T-helper 1 cell treated with Interleukin-12 subunit alpha and Interleukin-12 subunit beta and Interleukin-4 antibody, amounts not matched to agents 30 μg/mL and 1 μg/mL, for 36 hours (primary cell): ENCODE measurements at regions not wholly inside any gene's neighbourhood (a gene's known extent, or its start where the extent isn't known, plus 50 kb on each side); places are given as distances from the start of the nearest gene placed in this dataset.

Experiments
- H3K27ac Mint-ChIP-seq: one replicate; pipeline ENCODE4 v1.8.0; 2021; ENCODE audit warnings: mild to moderate bottlenecking, mixed read lengths
- H3K27me3 Mint-ChIP-seq: one replicate; pipeline ENCODE4 v1.8.0; 2021; ENCODE audit warnings: low read depth, mixed read lengths
- H3K36me3 Mint-ChIP-seq: one replicate; pipeline ENCODE4 v1.8.0; 2021; ENCODE audit warnings: low read depth, mixed read lengths
- H3K4me1 Mint-ChIP-seq: one replicate; pipeline ENCODE4 v1.8.0; 2021; ENCODE audit warnings: low read depth, mixed read lengths
- H3K4me3 Mint-ChIP-seq: one replicate; pipeline ENCODE4 v1.8.0; 2021; ENCODE audit warnings: mild to moderate bottlenecking, moderate library complexity, mixed read lengths
- H3K9me3 Mint-ChIP-seq: one replicate; pipeline ENCODE4 v1.8.0; 2021; ENCODE audit warnings: mixed read lengths

DNA sequence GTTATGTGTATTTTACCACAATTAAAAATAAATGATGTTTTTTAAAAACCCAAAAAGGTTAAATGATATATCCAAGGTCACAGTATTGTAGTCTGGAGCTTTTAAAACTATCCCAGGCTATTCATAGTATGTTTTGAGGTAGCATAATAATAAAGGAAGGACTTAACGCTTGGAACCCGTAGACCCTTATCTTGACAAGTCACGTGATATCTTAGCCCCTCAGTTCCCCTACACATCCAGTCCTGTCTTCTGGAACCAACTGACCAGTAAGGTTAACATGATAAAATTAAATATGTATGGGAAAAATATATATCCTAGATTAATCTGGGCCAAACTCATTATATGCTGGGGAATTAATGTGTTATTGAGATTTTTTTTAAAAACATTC is 142.2 kb downstream of the RXFP2 start:
- H3K36me3 Mint-ChIP-seq = no peaks in the 10 kb centered on the region
- no peaks in the 10 kb centered on the region for H3K9me3 Mint-ChIP-seq
- H3K4me1 Mint-ChIP-seq = peaks cover 4% of the 10 kb centered on the region
- peaks cover 18% of the 10 kb centered on the region for H3K27me3 Mint-ChIP-seq
- H3K27ac Mint-ChIP-seq = no peak overlapping the region
- H3K4me3 Mint-ChIP-seq = no peak overlapping the region

DNA sequence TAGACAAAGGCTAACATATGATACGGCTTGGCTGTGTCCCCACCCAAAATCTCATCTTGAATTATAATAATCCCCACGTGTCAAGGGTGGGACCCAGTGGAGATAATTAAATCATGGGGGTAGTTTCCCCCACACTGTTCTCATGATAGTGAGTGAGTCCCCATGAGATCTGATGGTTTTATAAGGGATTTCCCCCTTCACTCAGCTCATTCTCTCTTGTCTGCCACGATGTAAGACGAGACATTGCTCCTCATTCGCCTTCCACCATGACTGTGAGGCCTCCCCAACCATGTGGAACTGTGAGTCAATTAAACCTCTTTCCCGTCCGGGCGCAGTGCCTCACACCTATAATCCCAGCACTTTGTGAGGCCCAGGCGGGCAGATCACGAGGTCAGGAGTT is 143.5 kb downstream of the RXFP2 start:
- H3K27ac Mint-ChIP-seq = no peak overlapping the region
- no peaks in the 10 kb centered on the region for H3K4me1 Mint-ChIP-seq

GRCh38 chr13:31884556-31884955 is 145.2 kb downstream of the RXFP2 start:
- Mint-ChIP-seq H3K36me3 (no peaks in the 10 kb centered on the region), H3K27ac (no peak overlapping the region), H3K27me3 (peaks cover 18% of the 10 kb centered on the region), H3K4me1 (no peaks in the 10 kb centered on the region), H3K9me3 (no peaks in the 10 kb centered on the region), H3K4me3 (no peak overlapping the region)

More for the DNA sequence above, 143.5 kb downstream of the RXFP2 start:
- Mint-ChIP-seq H3K9me3 (no peaks in the 10 kb centered on the region), H3K36me3 (no peaks in the 10 kb centered on the region), H3K4me3 (no peak overlapping the region), H3K27me3 (peaks cover 18% of the 10 kb centered on the region)

DNA sequence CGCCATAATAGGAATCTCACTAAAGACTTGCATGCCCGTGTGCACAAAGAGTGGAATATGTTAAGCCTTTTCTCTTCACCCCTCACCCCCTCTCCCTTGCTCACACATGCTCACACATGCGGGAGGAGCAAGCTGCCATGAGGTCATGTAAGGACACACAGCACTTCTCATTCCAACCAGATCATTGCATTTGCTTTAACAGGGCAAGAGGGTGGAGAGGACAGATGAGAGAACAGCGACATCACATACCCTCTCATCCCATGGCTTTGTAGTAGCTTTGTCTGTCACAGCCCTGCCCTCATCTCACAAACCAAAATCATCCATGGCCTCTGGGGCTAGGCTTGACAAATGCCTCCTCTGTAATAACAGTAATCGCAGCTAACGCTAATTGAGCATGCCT is 145.6 kb upstream of the FRY start:
- H3K27me3 Mint-ChIP-seq = peaks cover 11% of the 10 kb centered on the region
- no peaks in the 10 kb centered on the region for H3K36me3 Mint-ChIP-seq
- H3K4me3 Mint-ChIP-seq = no peak overlapping the region
- H3K4me1 Mint-ChIP-seq = no peaks in the 10 kb centered on the region
- H3K27ac Mint-ChIP-seq = no peak overlapping the region
- H3K9me3 Mint-ChIP-seq = no peaks in the 10 kb centered on the region

DNA sequence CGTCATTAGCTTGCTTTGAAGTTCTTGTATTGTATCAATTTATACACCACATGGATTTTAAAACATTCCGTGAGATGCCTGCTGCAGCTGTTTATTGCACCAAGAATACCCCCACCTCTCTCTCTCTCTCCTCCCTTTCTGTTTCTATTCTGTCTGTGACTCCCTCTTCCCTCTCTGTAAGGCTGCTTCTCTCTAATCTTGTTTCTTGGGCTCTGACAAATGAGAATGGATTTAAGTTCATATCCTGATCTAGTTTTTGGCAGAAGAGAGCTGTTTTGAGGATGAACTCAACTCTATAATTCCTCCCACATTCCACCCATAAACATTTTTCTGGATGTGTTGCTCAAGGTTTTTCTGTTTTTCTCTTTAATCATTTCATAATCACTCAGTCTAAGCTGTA is 144.3 kb upstream of the FRY start:
- no peak overlapping the region for H3K27ac Mint-ChIP-seq
- H3K36me3 Mint-ChIP-seq = no peaks in the 10 kb centered on the region
- H3K27me3 Mint-ChIP-seq = peaks cover 17% of the 10 kb centered on the region
- no peaks in the 10 kb centered on the region for H3K9me3 Mint-ChIP-seq
- H3K4me1 Mint-ChIP-seq = no peaks in the 10 kb centered on the region
- H3K4me3 Mint-ChIP-seq = no peak overlapping the region

DNA sequence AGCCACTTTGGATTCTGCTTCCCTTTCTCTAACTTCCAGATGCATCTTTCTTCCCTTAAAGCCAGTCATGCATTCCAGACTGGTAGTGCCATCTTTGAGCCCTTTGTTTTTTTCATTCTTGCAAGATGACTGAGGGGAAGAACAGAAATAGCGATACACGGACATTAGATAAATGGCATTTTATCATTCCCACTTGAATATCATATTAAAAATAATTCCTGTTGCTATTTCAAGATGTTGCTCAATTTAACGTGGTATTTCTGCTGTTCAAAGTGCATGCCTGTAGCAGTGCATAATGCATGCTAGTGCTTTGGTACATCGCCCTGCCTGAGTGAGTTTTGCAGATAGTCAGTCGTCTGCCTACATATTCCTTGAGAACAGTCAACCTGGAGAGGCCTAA is 140.6 kb upstream of the FRY start:
- H3K4me1 Mint-ChIP-seq = no peaks in the 10 kb centered on the region
- H3K9me3 Mint-ChIP-seq = no peaks in the 10 kb centered on the region
- H3K4me3 Mint-ChIP-seq = no peak overlapping the region
- peaks cover 25% of the 10 kb centered on the region for H3K27me3 Mint-ChIP-seq
- no peaks in the 10 kb centered on the region for H3K36me3 Mint-ChIP-seq
- H3K27ac Mint-ChIP-seq = no peak overlapping the region

DNA sequence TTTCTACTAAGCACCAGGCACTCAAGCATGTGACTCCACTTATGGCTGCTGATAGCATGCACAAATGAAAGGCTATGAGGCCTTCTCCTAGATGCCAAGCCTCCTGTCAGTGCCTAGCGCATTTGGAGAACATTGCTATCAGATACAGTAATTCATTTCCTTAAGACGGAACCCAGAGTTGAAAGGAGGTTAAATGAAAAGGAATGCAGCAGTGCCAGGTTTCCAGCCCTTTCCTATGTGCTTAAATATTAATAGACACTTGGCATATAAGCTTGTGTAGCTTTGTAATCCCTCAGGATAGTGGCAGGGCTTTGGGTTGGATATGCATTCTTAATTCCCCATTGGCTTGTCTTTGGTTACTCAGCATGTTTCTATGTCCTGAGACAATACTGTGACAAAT is 140.1 kb upstream of the FRY start:
- H3K9me3 Mint-ChIP-seq = no peaks in the 10 kb centered on the region
- no peak overlapping the region for H3K27ac Mint-ChIP-seq

DNA sequence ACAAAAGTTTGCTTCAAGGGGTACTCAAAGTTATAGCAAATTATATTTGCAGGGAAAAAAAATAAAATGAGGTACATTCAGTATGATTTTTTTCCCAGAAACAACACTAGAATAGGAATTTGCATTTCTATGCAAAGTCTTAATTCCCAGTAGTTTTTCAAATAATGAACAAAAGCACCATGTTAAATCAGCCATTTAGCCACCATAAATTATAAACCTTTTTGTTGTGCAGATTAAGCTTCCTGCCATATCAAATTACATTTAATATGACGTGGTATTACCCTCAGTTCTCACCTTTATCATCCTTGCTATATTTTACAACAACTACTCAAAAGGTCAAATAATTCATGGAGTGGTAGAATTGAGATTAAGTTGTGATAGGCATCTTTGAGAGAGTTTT is 136.6 kb upstream of the FRY start:
- H3K4me1 Mint-ChIP-seq = peaks cover 11% of the 10 kb centered on the region
- no peaks in the 10 kb centered on the region for H3K36me3 Mint-ChIP-seq
- H3K27me3 Mint-ChIP-seq = peaks cover 33% of the 10 kb centered on the region
- H3K4me3 Mint-ChIP-seq = no peak overlapping the region
- H3K9me3 Mint-ChIP-seq = no peaks in the 10 kb centered on the region
- no peak overlapping the region for H3K27ac Mint-ChIP-seq

More for the DNA sequence above, 140.1 kb upstream of the FRY start:
- Mint-ChIP-seq H3K4me3 (no peak overlapping the region), H3K36me3 (no peaks in the 10 kb centered on the region), H3K27me3 (peaks cover 30% of the 10 kb centered on the region), H3K4me1 (peaks cover under 1% of the 10 kb centered on the region)

- peaks cover 11% of the 10 kb centered on the region for H3K4me1 Mint-ChIP-seq
- no peak overlapping the region for H3K4me3 Mint-ChIP-seq
- H3K27ac Mint-ChIP-seq = no peak overlapping the region
- H3K27me3 Mint-ChIP-seq = peaks cover 39% of the 10 kb centered on the region
- H3K9me3 Mint-ChIP-seq = no peaks in the 10 kb centered on the region
- H3K36me3 Mint-ChIP-seq = no peaks in the 10 kb centered on the region
Measured at GRCh38 chr13:31895691-31896090, 135.9 kb upstream of the FRY start.

DNA sequence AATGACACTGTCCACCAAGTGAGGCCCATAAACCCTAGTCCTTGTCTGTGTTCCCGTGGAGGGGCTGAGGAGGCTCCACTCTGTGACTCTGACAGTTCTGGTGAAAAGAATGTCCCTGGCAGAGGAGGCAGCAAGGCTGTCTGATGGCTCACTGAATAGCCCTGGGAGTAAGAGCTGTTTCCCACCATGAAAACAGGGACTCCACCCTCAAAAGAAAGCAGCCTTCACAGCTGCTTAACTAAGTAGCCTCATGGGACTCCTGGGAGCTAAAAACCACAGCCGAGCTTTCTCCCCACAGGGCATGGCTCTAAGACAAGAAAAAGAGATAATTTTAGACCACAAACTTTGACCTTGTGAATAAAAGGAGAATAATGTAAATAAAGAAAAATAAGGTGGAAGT is 135.1 kb upstream of the FRY start:
- no peak overlapping the region for H3K4me3 Mint-ChIP-seq
- H3K9me3 Mint-ChIP-seq = no peaks in the 10 kb centered on the region
- peaks cover 44% of the 10 kb centered on the region for H3K27me3 Mint-ChIP-seq
- H3K4me1 Mint-ChIP-seq = peaks cover 16% of the 10 kb centered on the region
- peaks cover 4% of the 10 kb centered on the region for H3K36me3 Mint-ChIP-seq
- no peak overlapping the region for H3K27ac Mint-ChIP-seq

GRCh38 chr13:31898378-31899071 is 133.0 kb upstream of the FRY start:
- peaks cover 4% of the 10 kb centered on the region for H3K36me3 Mint-ChIP-seq
- H3K9me3 Mint-ChIP-seq = no peaks in the 10 kb centered on the region
- H3K27ac Mint-ChIP-seq = peak overlapping the region; percentile 10
- H3K4me3 Mint-ChIP-seq = no peak overlapping the region
- H3K27me3 Mint-ChIP-seq = peaks cover 41% of the 10 kb centered on the region
- H3K4me1 Mint-ChIP-seq = peaks cover 30% of the 10 kb centered on the region

- H3K9me3 Mint-ChIP-seq = no peaks in the 10 kb centered on the region
- no peak overlapping the region for H3K27ac Mint-ChIP-seq
- H3K4me3 Mint-ChIP-seq = no peak overlapping the region
- H3K36me3 Mint-ChIP-seq = peaks cover 4% of the 10 kb centered on the region
- peaks cover 43% of the 10 kb centered on the region for H3K4me1 Mint-ChIP-seq
- peaks cover 28% of the 10 kb centered on the region for H3K27me3 Mint-ChIP-seq
Measured at GRCh38 chr13:31901985-31902384, 129.6 kb upstream of the FRY start.

GRCh38 chr13:31903111-31903815 is 128.3 kb upstream of the FRY start:
- H3K9me3 Mint-ChIP-seq = no peaks in the 10 kb centered on the region
- H3K4me1 Mint-ChIP-seq = peaks cover 40% of the 10 kb centered on the region
- peak overlapping the region; percentile 8 for H3K27ac Mint-ChIP-seq
- peak overlapping the region; percentile 36 for H3K4me3 Mint-ChIP-seq
- H3K27me3 Mint-ChIP-seq = peaks cover 39% of the 10 kb centered on the region
- peaks cover 4% of the 10 kb centered on the region for H3K36me3 Mint-ChIP-seq

DNA sequence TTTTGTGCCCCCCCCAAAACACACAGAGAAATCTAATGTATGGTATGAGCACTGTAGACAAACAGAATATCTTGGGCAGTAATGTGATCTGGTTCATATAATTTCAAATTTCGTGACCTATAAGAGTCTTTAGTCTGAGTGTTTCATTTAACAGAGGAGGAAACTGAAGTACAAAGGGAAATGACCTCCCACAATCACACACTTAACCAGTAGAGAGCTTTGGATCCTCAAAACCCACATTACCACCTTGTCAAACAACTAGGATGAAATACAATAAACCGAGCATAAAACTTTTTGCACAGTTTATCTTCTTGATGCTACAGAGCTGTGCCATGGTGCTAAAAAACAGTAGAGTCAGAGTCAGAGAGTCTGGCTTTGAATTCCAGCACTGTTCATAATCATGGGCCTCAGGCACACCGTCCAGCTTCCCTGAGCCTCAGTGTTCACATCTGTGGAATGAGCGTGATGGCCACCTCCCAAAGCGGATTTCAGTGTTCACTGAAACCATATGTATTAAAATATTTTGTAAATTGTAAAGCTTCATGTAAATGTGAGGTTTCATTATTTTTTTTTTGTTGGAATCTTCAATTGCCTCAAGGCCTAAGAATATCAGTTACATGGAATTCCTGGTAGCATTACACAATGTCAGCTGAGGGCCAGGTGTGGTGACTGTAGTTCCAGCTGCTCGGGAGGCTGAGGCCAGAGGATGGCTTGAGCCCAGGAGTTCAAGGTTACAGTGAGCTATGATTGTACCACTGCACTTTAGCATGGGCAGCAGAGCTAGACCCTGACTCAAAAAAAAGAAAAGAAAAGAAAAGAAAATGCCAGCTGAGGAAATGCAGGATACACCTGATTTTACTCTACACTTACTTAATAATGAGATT is 126.4 kb upstream of the FRY start:
- no peak overlapping the region for H3K27ac Mint-ChIP-seq
- H3K27me3 Mint-ChIP-seq = peaks cover 44% of the 10 kb centered on the region
- peaks cover 44% of the 10 kb centered on the region for H3K4me1 Mint-ChIP-seq
- H3K4me3 Mint-ChIP-seq = no peak overlapping the region
- H3K36me3 Mint-ChIP-seq = peaks cover 4% of the 10 kb centered on the region
- H3K9me3 Mint-ChIP-seq = no peaks in the 10 kb centered on the region
